ENCODE measurements at regions not wholly inside any gene's neighbourhood (a gene's known extent, or its start where the extent isn't known, plus 50 kb on each side); places are given as distances from the start of the nearest gene placed in this dataset.

DNA sequence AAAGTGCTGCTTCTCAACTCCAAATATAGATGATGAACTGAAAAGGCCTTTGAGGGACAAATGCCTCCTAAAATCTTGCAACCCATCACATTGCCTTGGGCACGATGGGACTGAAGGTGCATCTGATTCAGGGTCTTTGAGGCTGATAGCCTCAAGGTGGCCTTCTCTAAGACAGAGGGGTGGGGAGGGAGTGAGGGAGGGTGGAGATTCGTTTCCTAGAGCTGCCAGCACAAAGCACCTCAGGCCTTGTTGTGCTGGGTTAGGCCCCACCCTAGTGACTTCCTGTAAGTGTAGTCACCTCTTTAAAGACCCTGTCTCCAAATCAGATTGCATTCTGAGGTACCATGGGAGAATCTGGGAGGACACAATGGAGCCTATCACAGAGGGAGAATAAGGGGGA, 57.1 kb downstream of the BARX1 start:
- TF ChIP-seq, protein P1, sequence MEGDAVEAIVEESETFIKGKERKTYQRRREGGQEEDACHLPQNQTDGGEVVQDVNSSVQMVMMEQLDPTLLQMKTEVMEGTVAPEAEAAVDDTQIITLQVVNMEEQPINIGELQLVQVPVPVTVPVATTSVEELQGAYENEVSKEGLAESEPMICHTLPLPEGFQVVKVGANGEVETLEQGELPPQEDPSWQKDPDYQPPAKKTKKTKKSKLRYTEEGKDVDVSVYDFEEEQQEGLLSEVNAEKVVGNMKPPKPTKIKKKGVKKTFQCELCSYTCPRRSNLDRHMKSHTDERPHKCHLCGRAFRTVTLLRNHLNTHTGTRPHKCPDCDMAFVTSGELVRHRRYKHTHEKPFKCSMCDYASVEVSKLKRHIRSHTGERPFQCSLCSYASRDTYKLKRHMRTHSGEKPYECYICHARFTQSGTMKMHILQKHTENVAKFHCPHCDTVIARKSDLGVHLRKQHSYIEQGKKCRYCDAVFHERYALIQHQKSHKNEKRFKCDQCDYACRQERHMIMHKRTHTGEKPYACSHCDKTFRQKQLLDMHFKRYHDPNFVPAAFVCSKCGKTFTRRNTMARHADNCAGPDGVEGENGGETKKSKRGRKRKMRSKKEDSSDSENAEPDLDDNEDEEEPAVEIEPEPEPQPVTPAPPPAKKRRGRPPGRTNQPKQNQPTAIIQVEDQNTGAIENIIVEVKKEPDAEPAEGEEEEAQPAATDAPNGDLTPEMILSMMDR (IDR thresholded peaks at IDR 0.05), result no peak
- H3K9me3 Mint-ChIP-seq (ENCODE audit: unreplicated experiment), result peaks cover 7% of the 10 kb centered on the region
- H3K27ac Mint-ChIP-seq (ENCODE audit: unreplicated experiment), result no peak overlapping the region
- DNase-seq (ENCODE audit: extremely low spot score, unreplicated experiment), result no peak
- no peak overlapping the region for H3K4me3 Mint-ChIP-seq (ENCODE audit: unreplicated experiment)
- no peaks in the 10 kb centered on the region for H3K4me1 Mint-ChIP-seq (ENCODE audit: unreplicated experiment)
- no peaks in the 10 kb centered on the region for H3K36me3 Mint-ChIP-seq (ENCODE audit: unreplicated experiment)
- no peaks in the 10 kb centered on the region for H3K27me3 Mint-ChIP-seq (ENCODE audit: unreplicated experiment)

DNA sequence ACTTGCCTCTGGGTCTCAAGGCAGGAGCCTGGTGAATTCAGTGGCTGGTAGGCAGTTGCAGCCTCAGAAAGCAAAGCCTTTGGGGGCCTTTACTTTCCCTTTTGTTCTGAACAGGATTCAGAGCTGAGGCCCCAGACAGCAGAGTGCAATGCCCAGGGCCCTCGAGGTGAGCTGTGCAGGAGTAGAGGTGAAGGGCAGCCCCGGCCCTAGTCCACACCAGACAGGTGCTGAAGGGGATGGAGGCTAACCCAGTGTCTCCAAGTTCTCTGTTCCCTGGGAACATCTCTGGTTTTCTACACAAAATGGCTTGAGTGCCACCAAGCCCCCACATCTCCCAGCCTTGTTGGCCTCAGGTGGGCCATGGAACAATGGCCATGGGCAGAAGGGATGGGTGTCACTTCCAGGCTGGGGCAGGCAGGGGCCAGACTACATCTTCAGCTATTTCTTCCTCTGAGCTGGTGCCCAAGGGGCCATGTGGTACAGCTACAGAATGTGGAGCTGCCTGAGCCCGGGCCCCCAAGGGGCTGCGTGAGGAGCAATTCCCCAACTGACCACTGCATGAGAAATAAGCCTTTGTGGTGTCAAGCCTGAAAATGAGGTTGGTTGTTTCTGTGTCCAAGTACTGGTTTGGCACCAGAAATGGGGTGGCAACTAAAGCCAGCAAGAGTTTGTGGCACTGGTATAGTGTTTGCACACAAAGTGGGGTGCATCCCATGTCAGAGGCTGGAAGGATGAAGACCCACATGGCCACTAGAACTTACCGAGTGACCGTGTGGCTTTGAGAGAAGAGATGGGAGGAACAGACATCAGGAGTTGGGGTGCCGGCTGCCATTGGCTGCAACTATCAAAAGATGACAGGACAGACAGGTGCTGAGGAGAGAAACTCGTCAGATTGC, 57.8 kb downstream of the BARX1 start:
- no peak for DNase-seq (ENCODE audit: extremely low spot score, unreplicated experiment)
- no peaks in the 10 kb centered on the region for H3K27me3 Mint-ChIP-seq (ENCODE audit: unreplicated experiment)
- TF ChIP-seq, protein P1 (IDR thresholded peaks at IDR 0.05), result no peak
- H3K36me3 Mint-ChIP-seq (ENCODE audit: unreplicated experiment), result no peaks in the 10 kb centered on the region
- no peak overlapping the region for H3K4me3 Mint-ChIP-seq (ENCODE audit: unreplicated experiment)
- no peaks in the 10 kb centered on the region for H3K4me1 Mint-ChIP-seq (ENCODE audit: unreplicated experiment)
- H3K9me3 Mint-ChIP-seq (ENCODE audit: unreplicated experiment), result peaks cover 12% of the 10 kb centered on the region
- H3K27ac Mint-ChIP-seq (ENCODE audit: unreplicated experiment), result no peak overlapping the region

DNA sequence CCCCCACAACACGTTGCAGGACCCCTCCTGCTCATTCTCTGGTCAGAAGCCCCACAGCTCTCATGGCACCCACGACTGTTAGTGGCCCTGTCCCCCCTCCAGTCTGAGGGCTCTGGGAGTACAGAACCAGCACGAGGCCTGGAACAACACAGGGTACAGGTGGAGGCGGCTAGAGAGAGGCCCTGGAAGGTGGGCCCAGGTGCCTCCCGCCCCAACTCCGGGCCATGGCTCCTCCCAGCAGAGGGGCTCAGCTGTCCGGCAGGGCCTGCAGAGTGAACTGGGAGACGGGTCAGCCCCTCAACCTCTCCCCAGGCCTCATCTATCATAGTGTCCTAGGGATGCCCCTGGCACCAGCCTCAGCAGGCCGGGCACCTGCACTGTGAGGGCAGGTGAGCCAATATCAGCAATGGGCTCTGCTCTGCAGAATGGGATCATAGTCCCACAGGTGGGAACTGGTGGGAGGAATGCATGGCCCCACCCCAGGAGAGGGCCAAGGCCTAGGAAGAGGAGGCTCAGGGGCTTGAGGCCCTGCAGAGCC, 58.6 kb downstream of the BARX1 start:
- H3K27me3 Mint-ChIP-seq (ENCODE audit: unreplicated experiment), result no peaks in the 10 kb centered on the region

DNA sequence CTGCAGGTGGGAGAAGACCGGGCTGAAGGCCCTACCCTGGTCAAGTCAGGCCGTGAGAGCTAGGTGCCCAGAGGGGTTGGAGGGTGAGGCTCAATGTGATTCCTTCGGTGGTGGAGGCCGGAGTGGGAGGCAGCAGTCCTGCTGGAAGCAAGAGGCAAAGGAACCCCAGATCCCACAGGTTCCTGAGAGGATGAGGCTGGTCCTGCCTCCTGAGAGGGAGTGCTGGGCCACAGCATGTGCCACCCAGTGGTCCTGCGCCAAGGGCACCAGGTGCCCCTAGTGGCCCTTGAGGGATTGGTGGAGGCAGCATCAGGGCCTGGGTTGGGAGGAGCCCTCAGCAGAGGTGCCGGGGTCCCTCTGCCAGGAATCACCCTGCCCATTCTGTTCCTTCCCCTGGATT, 59.1 kb downstream of the BARX1 start:
- no peaks in the 10 kb centered on the region for H3K36me3 Mint-ChIP-seq (ENCODE audit: unreplicated experiment)
- H3K4me3 Mint-ChIP-seq (ENCODE audit: unreplicated experiment), result no peak overlapping the region
- TF ChIP-seq, protein P1 (IDR thresholded peaks at IDR 0.05), result no peak
- no peak overlapping the region for H3K27ac Mint-ChIP-seq (ENCODE audit: unreplicated experiment)
- H3K9me3 Mint-ChIP-seq (ENCODE audit: unreplicated experiment), result peaks cover 12% of the 10 kb centered on the region
- DNase-seq (ENCODE audit: extremely low spot score, unreplicated experiment), result no peak
- H3K4me1 Mint-ChIP-seq (ENCODE audit: unreplicated experiment), result no peaks in the 10 kb centered on the region
- H3K27me3 Mint-ChIP-seq (ENCODE audit: unreplicated experiment), result no peaks in the 10 kb centered on the region

More for the DNA sequence above, 58.6 kb downstream of the BARX1 start:
- TF ChIP-seq, protein P1 (IDR thresholded peaks at IDR 0.05), result no peak
- Mint-ChIP-seq H3K36me3 (ENCODE audit: unreplicated experiment) (no peaks in the 10 kb centered on the region), H3K4me3 (ENCODE audit: unreplicated experiment) (no peak overlapping the region), H3K27ac (ENCODE audit: unreplicated experiment) (no peak overlapping the region), H3K4me1 (ENCODE audit: unreplicated experiment) (no peaks in the 10 kb centered on the region), H3K9me3 (ENCODE audit: unreplicated experiment) (peaks cover 12% of the 10 kb centered on the region)
- DNase-seq (ENCODE audit: extremely low spot score, unreplicated experiment), result no peak

DNA sequence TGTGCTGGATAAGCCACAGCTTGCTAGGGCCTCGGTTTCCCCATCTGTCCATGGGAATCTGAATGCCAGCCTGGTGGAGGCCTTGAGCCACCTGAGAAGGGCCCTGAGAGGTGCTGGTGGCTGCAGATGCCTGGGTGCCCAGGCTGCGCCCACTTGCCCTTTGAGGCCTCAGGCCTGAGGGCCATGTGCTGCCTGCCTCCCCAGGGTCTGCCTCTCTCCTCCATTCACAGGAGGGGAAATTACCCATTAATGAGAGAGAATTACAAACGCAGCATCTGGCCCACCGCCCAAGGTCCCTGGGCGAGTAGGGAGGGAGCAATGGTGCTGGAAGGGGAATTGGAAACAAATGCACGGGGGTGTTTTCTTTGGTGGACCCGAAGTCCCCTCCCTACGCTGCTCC, 59.6 kb downstream of the BARX1 start:
- H3K9me3 Mint-ChIP-seq (ENCODE audit: unreplicated experiment), result peaks cover 12% of the 10 kb centered on the region

More for the DNA sequence above, 59.6 kb downstream of the BARX1 start:
- no peak overlapping the region for H3K4me3 Mint-ChIP-seq (ENCODE audit: unreplicated experiment)
- no peaks in the 10 kb centered on the region for H3K36me3 Mint-ChIP-seq (ENCODE audit: unreplicated experiment)
- no peak for DNase-seq (ENCODE audit: extremely low spot score, unreplicated experiment)
- TF ChIP-seq, protein P1 (IDR thresholded peaks at IDR 0.05), result no peak
- no peaks in the 10 kb centered on the region for H3K4me1 Mint-ChIP-seq (ENCODE audit: unreplicated experiment)
- H3K27me3 Mint-ChIP-seq (ENCODE audit: unreplicated experiment), result no peaks in the 10 kb centered on the region
- H3K27ac Mint-ChIP-seq (ENCODE audit: unreplicated experiment), result no peak overlapping the region

Measured in osteocyte (in vitro differentiated cells).